Tongue (tissue), 1 donor: ENCODE measurements at regions not wholly inside any gene's neighbourhood (a gene's known extent, or its start where the extent isn't known, plus 50 kb on each side); places are given as distances from the start of the nearest gene placed in this dataset.

ENCODE experiments used
- DNase-seq: peaks from one replicate; pipeline ENCODE4 v3.0.0-alpha.2; 2015

DNA sequence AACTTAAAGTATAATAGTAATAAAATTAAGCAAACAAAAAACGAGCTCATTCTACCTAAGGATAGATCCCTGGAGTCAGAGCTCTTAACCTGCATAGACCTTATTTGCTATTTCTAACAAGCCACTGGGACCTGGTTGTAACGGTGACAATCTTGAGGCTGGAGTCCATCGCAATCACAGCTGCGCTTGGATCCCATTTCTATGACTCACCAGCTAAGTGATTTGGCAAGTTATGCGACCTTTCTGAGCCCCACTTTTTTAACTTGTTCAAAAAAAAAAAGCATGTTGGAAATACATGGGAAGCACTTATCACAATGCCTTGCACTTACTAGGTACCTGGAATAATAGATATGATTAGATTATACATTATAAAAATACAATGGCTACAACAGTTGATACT is 389.5 kb upstream of the CDH4 start:
- no peak for DNase-seq

GRCh38 chr20:60863548-60863947 is 388.5 kb upstream of the CDH4 start:
- DNase-seq, result no peak

DNA sequence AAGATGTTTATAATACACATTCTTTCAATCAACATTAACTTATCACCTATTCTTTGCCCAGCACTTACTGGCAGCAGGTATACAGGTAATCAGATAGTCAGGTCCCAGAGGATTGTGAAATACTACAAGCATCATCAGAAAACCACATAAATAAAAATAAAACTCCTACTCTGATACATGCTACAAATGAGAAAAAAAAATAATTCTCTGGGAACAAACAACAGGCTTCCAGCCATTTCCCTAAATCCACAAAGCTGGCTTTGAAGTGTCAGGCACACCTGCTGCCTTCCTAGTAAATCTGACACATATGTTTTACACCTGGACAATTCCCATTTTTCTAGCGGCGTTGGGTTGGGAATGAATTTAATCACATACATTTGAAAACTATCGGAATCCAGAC is 384.5 kb upstream of the CDH4 start:
- no peak for DNase-seq

- no peak for DNase-seq
Measured at GRCh38 chr20:60868316-60868891, 383.7 kb upstream of the CDH4 start.

- DNase-seq, result no peak
Measured at GRCh38 chr20:60869087-60869486, 383.0 kb upstream of the CDH4 start.

DNA sequence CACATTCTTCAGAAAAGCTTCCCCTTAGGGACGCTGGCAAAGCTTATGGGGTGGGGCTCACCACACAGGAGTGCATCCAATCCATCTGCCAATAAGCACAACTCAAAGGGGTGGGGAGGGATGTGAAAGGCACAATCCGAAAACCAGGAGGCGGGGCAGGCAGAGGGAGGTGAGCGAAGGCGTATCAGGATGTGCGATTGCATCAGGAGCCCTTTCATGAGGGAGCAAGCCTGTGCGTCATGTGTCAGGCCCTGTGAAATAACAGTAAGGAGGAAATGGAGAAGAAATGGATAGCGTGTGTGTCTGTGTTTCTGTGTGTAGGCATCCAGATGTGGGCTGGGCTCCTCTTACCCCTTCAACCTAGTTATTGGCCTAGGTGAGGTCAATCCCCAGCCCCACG is 382.4 kb upstream of the CDH4 start:
- DNase-seq, result no peak

DNA sequence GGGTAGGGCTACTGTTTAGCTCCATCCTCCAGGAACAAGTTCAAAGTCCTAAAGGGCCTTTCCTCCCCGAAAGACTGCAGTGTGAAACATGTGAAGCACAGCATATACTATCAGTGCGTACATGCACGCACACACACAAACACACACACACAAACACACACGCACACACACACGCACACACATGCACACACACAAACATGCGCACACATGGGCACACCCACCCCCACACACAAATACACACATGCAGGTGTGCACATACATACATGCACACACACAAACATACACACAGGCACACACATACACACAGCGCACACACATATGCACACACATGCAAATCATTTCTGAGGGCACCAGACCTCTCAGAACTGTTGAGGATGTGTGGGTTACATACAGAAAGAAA is 382.0 kb upstream of the CDH4 start:
- DNase-seq, result no peak

DNA sequence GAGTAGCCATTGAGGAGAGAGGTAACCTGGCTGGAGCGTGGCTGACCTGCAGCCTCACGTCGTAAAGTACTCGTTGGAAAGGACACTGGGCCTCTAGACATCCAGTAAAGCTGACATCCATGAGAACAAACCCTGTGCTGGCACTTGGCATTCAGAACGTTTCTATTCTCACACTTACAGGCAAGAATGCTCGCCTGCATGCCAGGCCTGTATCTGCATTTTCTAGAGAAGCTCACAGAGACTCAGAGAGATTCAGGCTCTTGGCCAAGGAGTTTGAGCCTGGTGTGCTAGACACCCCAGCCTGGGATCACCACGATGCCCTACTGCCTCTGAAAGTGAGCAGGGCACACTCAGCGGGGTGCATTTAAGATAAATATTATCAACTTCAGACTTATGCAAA is 379.8 kb upstream of the CDH4 start:
- DNase-seq, result no peak

DNA sequence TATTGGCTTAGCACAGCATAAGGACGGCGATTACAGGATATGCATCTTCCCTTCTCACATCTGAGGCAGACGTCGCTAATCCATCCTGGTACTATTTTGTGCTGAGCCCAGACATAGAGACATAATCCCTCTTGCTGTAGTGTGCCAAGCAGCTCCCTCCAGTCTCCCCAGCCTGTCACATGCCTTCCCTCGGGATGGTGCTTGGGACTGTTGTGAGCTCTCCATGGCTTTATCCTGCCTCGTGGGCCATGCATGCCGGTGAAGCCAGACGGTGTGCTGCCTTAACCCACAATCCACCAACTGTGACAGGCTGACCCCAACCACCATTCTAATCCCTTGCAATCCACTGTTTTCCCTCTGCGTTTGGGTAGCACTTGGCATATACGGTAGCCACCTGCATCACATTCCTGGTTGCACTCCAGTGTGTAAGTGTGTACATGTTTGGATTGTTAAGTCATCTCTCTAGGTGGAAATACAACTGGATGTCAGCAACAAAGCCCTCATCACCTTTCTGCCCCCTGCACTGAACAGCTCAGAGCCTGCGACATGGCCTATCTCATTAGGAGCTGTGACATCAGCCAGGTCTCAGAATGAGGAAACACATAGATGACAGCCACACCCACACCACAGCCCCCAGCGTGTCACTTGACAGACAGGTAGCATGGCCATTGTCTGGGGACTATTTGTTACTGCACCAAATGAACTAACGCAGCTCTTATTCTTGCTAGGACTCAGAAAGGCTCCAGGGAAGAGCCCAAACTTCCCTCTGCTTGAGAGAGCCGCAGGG is 374.8 kb upstream of the CDH4 start:
- no peak for DNase-seq

- no peak for DNase-seq
Measured at GRCh38 chr20:60882836-60883235, 369.2 kb upstream of the CDH4 start.

GRCh38 chr20:60883496-60883895 is 368.6 kb upstream of the CDH4 start:
- no peak for DNase-seq

GRCh38 chr20:60884277-60884676 is 367.8 kb upstream of the CDH4 start:
- DNase-seq, result no peak

GRCh38 chr20:60888771-60889170 is 363.3 kb upstream of the CDH4 start:
- no peak for DNase-seq

- DNase-seq, result no peak
Measured at GRCh38 chr20:60892095-60892813, 359.8 kb upstream of the CDH4 start.

- DNase-seq, result no peak
Measured at GRCh38 chr20:60894091-60894490, 358.0 kb upstream of the CDH4 start.

DNA sequence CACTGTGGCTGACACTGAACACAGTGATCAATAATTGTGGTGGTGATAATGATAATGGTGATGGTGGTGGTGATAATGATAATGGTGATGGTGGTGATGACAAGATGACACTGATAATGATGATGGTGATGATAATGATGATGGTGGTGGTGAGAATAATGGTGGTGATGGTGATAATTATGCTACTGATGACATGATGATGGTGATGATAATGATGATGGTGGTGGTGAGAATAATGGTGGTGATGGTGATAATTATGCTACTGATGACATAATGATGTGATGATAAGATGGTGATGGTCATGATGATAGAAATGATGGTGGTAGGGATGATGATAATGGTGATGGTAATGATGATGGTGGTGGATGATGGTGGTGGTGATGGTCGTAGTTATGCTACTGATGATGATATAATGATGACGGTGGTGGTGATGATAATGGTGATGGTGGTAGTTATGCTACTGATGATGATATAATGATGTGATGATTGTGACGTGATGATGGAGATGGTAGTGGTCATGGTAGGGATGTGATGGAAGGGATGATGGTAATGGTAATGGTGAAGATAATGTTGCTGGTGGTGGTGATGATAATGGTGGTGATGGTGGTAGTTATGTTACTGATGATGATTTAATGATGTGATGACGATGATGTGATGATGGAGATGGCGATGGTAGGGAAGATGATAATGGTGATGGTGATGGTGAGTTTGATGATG is 356.5 kb upstream of the CDH4 start:
- DNase-seq, result no peak

- DNase-seq, result peak; percentile 55
Measured at GRCh38 chr20:60897976-60898375, 354.1 kb upstream of the CDH4 start.

- no peak for DNase-seq
Measured at GRCh38 chr20:60899320-60899719, 352.7 kb upstream of the CDH4 start.

DNA sequence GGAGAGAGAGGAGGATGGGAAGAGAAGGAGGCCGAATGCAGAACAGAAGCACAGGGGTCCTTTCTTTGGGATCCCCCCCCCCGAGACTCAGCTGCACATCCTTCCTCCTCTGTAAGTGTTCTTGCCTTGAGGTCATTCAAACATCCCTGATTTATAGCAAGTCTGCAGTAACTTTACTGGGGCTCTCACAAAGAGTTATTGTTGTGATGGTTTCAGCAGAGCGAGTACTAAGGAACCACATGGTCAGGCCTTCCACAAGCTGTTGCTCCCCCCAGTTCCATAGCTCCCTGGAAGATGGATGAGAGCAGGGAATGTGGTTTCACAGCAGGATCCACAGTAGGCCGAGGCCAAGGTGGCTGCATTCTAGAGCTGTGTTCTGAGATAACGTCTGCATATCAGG is 351.4 kb upstream of the CDH4 start:
- no peak for DNase-seq

GRCh38 chr20:60901831-60902230 is 350.2 kb upstream of the CDH4 start:
- DNase-seq, result no peak

DNA sequence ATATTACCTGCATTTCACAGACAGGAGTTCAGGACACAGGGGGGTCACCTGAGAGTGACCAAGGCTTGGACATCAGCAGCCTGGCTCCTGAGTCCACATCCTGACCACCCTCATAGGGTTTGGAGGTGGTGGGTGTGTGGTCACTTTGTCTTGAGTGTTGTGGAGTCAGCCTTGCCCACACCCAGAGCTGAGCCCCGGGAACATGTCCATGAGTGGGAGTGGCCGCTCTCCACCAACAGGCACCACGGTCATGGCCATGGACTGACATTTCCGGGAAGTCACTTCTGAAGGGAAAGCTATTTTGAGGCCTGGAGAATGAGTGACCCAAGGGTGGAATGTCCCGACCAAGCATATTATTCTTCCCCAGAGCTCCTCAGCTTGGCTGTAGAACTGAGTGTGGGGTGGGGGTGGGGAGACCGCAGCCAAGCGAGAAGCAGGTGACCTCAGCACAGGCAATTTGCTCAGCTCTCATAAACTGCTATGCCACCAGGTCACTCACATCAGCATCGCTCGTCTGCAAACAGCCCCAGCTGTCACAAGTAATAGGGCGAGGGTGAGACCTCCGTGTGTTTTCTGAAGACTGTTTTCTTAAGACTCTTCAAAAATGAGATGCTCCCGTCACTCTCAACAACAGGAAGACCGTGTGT is 348.6 kb upstream of the CDH4 start:
- DNase-seq, result no peak

DNA sequence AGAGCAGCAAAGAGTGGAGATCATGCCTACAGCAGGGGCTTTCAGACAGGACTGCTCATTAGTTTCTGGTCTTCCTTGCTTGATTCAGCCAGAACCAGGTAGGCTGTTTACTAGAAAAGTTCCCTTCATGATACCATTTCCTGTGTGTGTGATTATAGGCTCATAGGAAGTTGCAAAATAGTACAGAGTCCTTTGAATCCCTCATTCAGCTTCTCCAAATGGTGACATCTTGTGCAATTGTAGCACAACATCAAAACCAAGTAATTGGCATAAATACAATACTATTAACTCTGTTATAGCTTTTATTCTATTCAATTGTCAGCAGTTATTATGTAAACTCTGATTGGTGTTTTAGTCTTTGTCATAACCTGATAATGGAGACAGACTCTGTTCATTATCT is 347.3 kb upstream of the CDH4 start:
- DNase-seq, result no peak

DNA sequence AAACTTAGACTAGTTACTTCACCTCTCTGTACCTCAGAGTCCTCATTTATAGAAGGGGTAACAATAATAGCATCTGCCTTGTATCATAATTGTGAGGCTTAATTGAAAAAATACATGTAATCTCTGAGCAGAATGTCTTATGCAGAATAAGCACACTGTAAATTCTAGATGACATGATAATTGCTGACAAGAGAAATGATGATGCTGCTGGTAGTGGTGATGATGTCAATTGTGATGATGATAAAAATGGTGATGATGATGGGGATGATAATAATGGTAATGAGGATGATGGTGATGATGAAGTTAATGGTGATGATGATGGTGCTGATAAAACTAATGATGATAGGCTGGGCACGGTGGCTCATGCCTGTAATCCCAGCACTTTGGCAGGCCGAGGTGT is 346.1 kb upstream of the CDH4 start:
- DNase-seq, result no peak
